IMR-90 (cell line): ENCODE measurements at regions not wholly inside any gene's neighbourhood (a gene's known extent, or its start where the extent isn't known, plus 50 kb on each side); places are given as distances from the start of the nearest gene placed in this dataset.

Experiments used
- ATAC-seq: fragments of 200-7000 bp; cut with Tn5 transposase; 2 replicates; pipeline ENCODE4 v1.9.1; 2020; ENCODE audit warnings: low read depth, mild to moderate bottlenecking, moderate library complexity
- BruUV-seq: library from RNA; stranded (reverse); fragments of 400-500 nt; replicated peaks from 2 replicates; lab custom pipeline; 2021; lab: Mats Ljungman, UMichigan
- CTCF ChIA-PET: fragments of 300-600 bp; formaldehyde crosslinking; extraction: SDS; loops from one replicate; lab custom pipeline; 2021; ENCODE audit warnings: antibody characterized with exemption; lab: Yijun Ruan, JAX
- POLR2A ChIA-PET: fragments of 300-600 bp; sonication (Branson Sonifier 250); formaldehyde crosslinking; loops from one replicate; lab custom pipeline; 2022; ENCODE audit warnings: antibody characterized with exemption; ENCODE audit not compliant: unreplicated experiment; lab: Charles Lee
- DNase-seq: peaks from one replicate; pipeline ENCODE4 v3.0.0; 2013
- H2AFZ ChIP-seq: replicated peaks from 2 replicates; pipeline ENCODE3; 2013; ENCODE audit warnings: low read length, mild to moderate bottlenecking; ENCODE audit not compliant: poor library complexity
- H2AK5ac ChIP-seq: 2 replicates; pipeline ENCODE4 v1.6.1; 2013; ENCODE audit warnings: low read depth, low read length, inconsistent platforms
- H2AK9ac ChIP-seq: replicated peaks from 2 replicates; pipeline ENCODE3; 2013; ENCODE audit warnings: mild to moderate bottlenecking, low read depth, low read length, moderate library complexity; ENCODE audit not compliant: poor library complexity
- H2BK120ac ChIP-seq: 2 replicates; pipeline ENCODE4 v1.6.1; 2013; ENCODE audit warnings: low read depth, low read length, inconsistent platforms
- H2BK15ac ChIP-seq: 3 replicates; pipeline ENCODE4 v1.6.1; 2013; ENCODE audit warnings: low read depth, low read length, inconsistent platforms
- H2BK20ac ChIP-seq: 2 replicates; pipeline ENCODE4 v1.6.1; 2013; ENCODE audit warnings: low read depth, mild to moderate bottlenecking, inconsistent platforms, low read length, moderate library complexity
- H2BK5ac ChIP-seq: 2 replicates; pipeline ENCODE4 v1.6.1; 2013; ENCODE audit warnings: mild to moderate bottlenecking, low read depth, low read length, inconsistent platforms; ENCODE audit not compliant: poor library complexity, severe bottlenecking
- H3K14ac ChIP-seq: replicated peaks from 2 replicates; pipeline ENCODE4 v1.6.1; 2013; ENCODE audit warnings: low read depth, low read length, inconsistent platforms
- H3K18ac ChIP-seq: 2 replicates; pipeline ENCODE4 v1.6.1; 2013; ENCODE audit warnings: low read depth, low read length, control low read depth
- H3K23ac ChIP-seq: 2 replicates; pipeline ENCODE4 v1.6.1; 2013; ENCODE audit warnings: low read depth, low read length, inconsistent platforms
- H3K27ac ChIP-seq: 2 replicates; pipeline ENCODE4 v1.5.1; 2013; ENCODE audit warnings: mild to moderate bottlenecking, control low read depth, low read length; ENCODE audit not compliant: insufficient read depth
- H3K27me3 ChIP-seq: 2 replicates; pipeline ENCODE4 v1.6.1; 2013; ENCODE audit warnings: low read length; ENCODE audit not compliant: control insufficient read depth, insufficient read depth
- H3K36me3 ChIP-seq: 2 replicates; pipeline ENCODE4 v1.6.1; 2013; ENCODE audit warnings: low read length, mixed read lengths; ENCODE audit not compliant: control insufficient read depth, insufficient read depth
- H3K4ac ChIP-seq: 2 replicates; pipeline ENCODE4 v1.6.1; 2013; ENCODE audit warnings: low read depth, low read length, inconsistent platforms
- H3K4me1 ChIP-seq: 2 replicates; pipeline ENCODE4 v1.6.1; 2013; ENCODE audit warnings: low read length, mixed read lengths; ENCODE audit not compliant: control insufficient read depth, insufficient read depth
- H3K4me2 ChIP-seq: 2 replicates; pipeline ENCODE4 v1.6.1; 2013; ENCODE audit warnings: low read depth, mild to moderate bottlenecking, control low read depth, low read length, moderate library complexity
- H3K4me3 ChIP-seq: 2 replicates; pipeline ENCODE4 v1.5.1; 2013; ENCODE audit warnings: low read depth, mild to moderate bottlenecking, control low read depth, low read length, moderate library complexity; ENCODE audit not compliant: insufficient read depth
- H3K56ac ChIP-seq: 2 replicates; pipeline ENCODE4 v1.6.1; 2013; ENCODE audit warnings: low read length, inconsistent platforms; ENCODE audit not compliant: insufficient read depth; ENCODE audit errors: extremely low read depth
- H3K79me1 ChIP-seq, 2 experiments: 2 replicates each; pipeline ENCODE4 v1.6.1; 2013; ENCODE audit warnings: low read length in 2 of 2, inconsistent platforms in 1 of 2, low read depth in 1 of 2
- H3K9ac ChIP-seq: 2 replicates; pipeline ENCODE4 v1.6.1; 2013; ENCODE audit warnings: low read depth, low read length, control low read depth
- H3K9me1 ChIP-seq: 2 replicates; pipeline ENCODE4 v1.6.1; 2013; ENCODE audit warnings: low read length, inconsistent platforms; ENCODE audit not compliant: insufficient read depth
- H3K9me3 ChIP-seq: 2 replicates; pipeline ENCODE4 v1.6.1; 2013; ENCODE audit warnings: low read length; ENCODE audit not compliant: control insufficient read depth, insufficient read depth
- H4K20me1 ChIP-seq: 2 replicates; pipeline ENCODE4 v1.6.1; 2013; ENCODE audit warnings: low read length, inconsistent platforms; ENCODE audit not compliant: insufficient read depth
- H4K5ac ChIP-seq: 2 replicates; pipeline ENCODE4 v1.6.1; 2013; ENCODE audit warnings: mild to moderate bottlenecking, low read depth, low read length, control low read depth
- H4K8ac ChIP-seq, 2 experiments: 2 replicates each; pipeline ENCODE4 v1.6.1; 2013; ENCODE audit warnings: low read depth in 2 of 2, low read length in 2 of 2, control low read depth in 1 of 2, inconsistent platforms in 1 of 2
- H4K91ac ChIP-seq: 2 replicates; pipeline ENCODE4 v1.6.1; 2013; ENCODE audit warnings: low read depth, low read length, inconsistent platforms; ENCODE audit not compliant: insufficient read depth
- BHLHE40 ChIP-seq: fragments of 150-350 bp; IDR thresholded peaks from 2 replicates; pipeline ENCODE4 v1.6.1; 2016; ENCODE audit warnings: mild to moderate bottlenecking, low read depth, low read length
- CEBPB ChIP-seq: IDR thresholded peaks from 2 replicates; pipeline ENCODE4 v1.6.1; 2012; ENCODE audit warnings: low read depth, low read length, improper control_type of control experiment
- CHD1 ChIP-seq: IDR thresholded peaks from 2 replicates; pipeline ENCODE4 v1.6.1; 2012; ENCODE audit warnings: low read depth, low read length, improper control_type of control experiment
- FOS ChIP-seq: fragments of 150-350 bp; IDR thresholded peaks from 2 replicates; pipeline ENCODE4 v1.6.1; 2016; ENCODE audit warnings: low read depth, low read length
- MAFK ChIP-seq: IDR thresholded peaks from 2 replicates; pipeline ENCODE4 v1.6.1; 2012; ENCODE audit warnings: low read depth, low read length, improper control_type of control experiment
- MAZ ChIP-seq: IDR thresholded peaks from 2 replicates; pipeline ENCODE4 v1.6.1; 2012; ENCODE audit warnings: low read depth, mild to moderate bottlenecking, low read length, improper control_type of control experiment, moderate library complexity, borderline replicate concordance
- MXI1 ChIP-seq: IDR thresholded peaks from 2 replicates; pipeline ENCODE4 v1.6.1; 2012; ENCODE audit warnings: low read depth, mild to moderate bottlenecking, low read length, moderate library complexity, borderline replicate concordance
- NFE2L2 ChIP-seq: fragments of 150-350 bp; IDR thresholded peaks from 2 replicates; pipeline ENCODE4 v1.6.1; 2016; ENCODE audit warnings: low read depth, mild to moderate bottlenecking, low read length
- POLR2A ChIP-seq: IDR thresholded peaks from 2 replicates; pipeline ENCODE4 v1.6.1; 2012; ENCODE audit warnings: mild to moderate bottlenecking, low read depth, low read length
- RAD21 ChIP-seq: IDR thresholded peaks from 2 replicates; pipeline ENCODE4 v1.6.1; 2012; ENCODE audit warnings: low read length, improper control_type of control experiment
- RCOR1 ChIP-seq: IDR thresholded peaks from 2 replicates; pipeline ENCODE4 v1.6.1; 2012; ENCODE audit warnings: mild to moderate bottlenecking, low read length, improper control_type of control experiment; ENCODE audit not compliant: insufficient replicate concordance
- RFX5 ChIP-seq: IDR thresholded peaks from 2 replicates; pipeline ENCODE4 v1.8.0; 2012; ENCODE audit warnings: low read depth, mild to moderate bottlenecking, low read length, moderate library complexity
- SMC3 ChIP-seq: fragments of 150-350 bp; IDR thresholded peaks from 2 replicates; pipeline ENCODE4 v1.6.1; 2016; ENCODE audit warnings: low read depth, mild to moderate bottlenecking, antibody characterized with exemption, low read length, moderate library complexity
- WGBS, 2 experiments: methylation state at CpG; one replicate each; pipeline versions ENCODE4 v1.1.5 to v1.1.7; 2013; ENCODE audit warnings: missing lambda C conversion rate in 2 of 2; ENCODE audit not compliant: insufficient read length in 1 of 2; ENCODE audit errors: extremely low coverage in 2 of 2; 5-methylcytosine and 5-hydroxymethylcytosine counted together
- dilution Hi-C: fragments of 300-500 bp; cut with HindIII; formaldehyde crosslinking; loops from one replicate; pipeline ENCODE4 v1.14.3; 2018; ENCODE audit warnings: low sequenced_read_pairs; ENCODE audit not compliant: unreplicated experiment
- in situ Hi-C: fragments of 300-500 bp; cut with MboI; formaldehyde crosslinking; loops from 3 replicates; pipeline ENCODE4 v1.14.3; 2019; ENCODE audit warnings: low sequenced_read_pairs, inconsistent platforms, mixed read lengths
- intact Hi-C: fragments of 100-400 bp; cut with micrococcal nuclease; formaldehyde crosslinking; loops from 2 replicates; pipeline ENCODE4 v1.10.0; 2022
- TF ChIP-seq, protein P1 (sequence below): conservative IDR thresholded peaks from 2 replicates; pipeline ENCODE4 v1.5.1; 2012; ENCODE audit warnings: mild to moderate bottlenecking, low read depth, low read length, improper control_type of control experiment
- TF ChIP-seq, protein P2 (sequence below): fragments of 150-350 bp; IDR thresholded peaks from 2 replicates; pipeline ENCODE4 v1.6.1; 2017; ENCODE audit warnings: mild to moderate bottlenecking, antibody characterized with exemption, low read length, low read depth
- TF ChIP-seq, protein P3 (sequence below): fragments of 150-350 bp; IDR thresholded peaks from 2 replicates; pipeline ENCODE4 v1.6.1; 2016; ENCODE audit warnings: low read depth, mild to moderate bottlenecking, low read length, moderate library complexity, borderline replicate concordance

GRCh38 chr2:48129293-48129950, 185.1 kb upstream of the FOXN2 start:
- H3K79me1 ChIP-seq: no peaks in the 10 kb centered on the region
- no peak overlapping the region for H3K27ac ChIP-seq
- no peak overlapping the region for H2BK15ac ChIP-seq
- TF ChIP-seq MXI1 (no peak), SMC3 (no peak), RAD21 (no peak), FOS (no peak), BHLHE40 (no peak), CHD1 (no peak), NFE2L2 (no peak), RFX5 (no peak), CEBPB (no peak), MAFK (no peak), POLR2A (no peak), MAZ (no peak), RCOR1 (no peak)
- TF ChIP-seq, protein P1, sequence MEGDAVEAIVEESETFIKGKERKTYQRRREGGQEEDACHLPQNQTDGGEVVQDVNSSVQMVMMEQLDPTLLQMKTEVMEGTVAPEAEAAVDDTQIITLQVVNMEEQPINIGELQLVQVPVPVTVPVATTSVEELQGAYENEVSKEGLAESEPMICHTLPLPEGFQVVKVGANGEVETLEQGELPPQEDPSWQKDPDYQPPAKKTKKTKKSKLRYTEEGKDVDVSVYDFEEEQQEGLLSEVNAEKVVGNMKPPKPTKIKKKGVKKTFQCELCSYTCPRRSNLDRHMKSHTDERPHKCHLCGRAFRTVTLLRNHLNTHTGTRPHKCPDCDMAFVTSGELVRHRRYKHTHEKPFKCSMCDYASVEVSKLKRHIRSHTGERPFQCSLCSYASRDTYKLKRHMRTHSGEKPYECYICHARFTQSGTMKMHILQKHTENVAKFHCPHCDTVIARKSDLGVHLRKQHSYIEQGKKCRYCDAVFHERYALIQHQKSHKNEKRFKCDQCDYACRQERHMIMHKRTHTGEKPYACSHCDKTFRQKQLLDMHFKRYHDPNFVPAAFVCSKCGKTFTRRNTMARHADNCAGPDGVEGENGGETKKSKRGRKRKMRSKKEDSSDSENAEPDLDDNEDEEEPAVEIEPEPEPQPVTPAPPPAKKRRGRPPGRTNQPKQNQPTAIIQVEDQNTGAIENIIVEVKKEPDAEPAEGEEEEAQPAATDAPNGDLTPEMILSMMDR: no peak
- TF ChIP-seq, protein P2, sequence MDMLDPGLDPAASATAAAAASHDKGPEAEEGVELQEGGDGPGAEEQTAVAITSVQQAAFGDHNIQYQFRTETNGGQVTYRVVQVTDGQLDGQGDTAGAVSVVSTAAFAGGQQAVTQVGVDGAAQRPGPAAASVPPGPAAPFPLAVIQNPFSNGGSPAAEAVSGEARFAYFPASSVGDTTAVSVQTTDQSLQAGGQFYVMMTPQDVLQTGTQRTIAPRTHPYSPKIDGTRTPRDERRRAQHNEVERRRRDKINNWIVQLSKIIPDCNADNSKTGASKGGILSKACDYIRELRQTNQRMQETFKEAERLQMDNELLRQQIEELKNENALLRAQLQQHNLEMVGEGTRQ: no peak
- TF ChIP-seq, protein P3, sequence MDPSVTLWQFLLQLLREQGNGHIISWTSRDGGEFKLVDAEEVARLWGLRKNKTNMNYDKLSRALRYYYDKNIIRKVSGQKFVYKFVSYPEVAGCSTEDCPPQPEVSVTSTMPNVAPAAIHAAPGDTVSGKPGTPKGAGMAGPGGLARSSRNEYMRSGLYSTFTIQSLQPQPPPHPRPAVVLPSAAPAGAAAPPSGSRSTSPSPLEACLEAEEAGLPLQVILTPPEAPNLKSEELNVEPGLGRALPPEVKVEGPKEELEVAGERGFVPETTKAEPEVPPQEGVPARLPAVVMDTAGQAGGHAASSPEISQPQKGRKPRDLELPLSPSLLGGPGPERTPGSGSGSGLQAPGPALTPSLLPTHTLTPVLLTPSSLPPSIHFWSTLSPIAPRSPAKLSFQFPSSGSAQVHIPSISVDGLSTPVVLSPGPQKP: no peak
- ATAC-seq (no peak), DNase-seq (no peak)
- POLR2A ChIA-PET: no interaction called here
- in situ Hi-C loops (no loop called here), intact Hi-C loops (no loop called here), dilution Hi-C loops (no loop called here)
- no CpG with 5 or more reads among the region's 1 CpG for WGBS, 2 experiments
- no peaks in the 10 kb centered on the region for H3K4me1 ChIP-seq
- H4K8ac ChIP-seq: no peak overlapping the region
- no TSS peak for BruUV-seq
- H3K4me3 ChIP-seq: no peak overlapping the region
- no peak overlapping the region for H3K18ac ChIP-seq
- no peaks in the 10 kb centered on the region for H4K20me1 ChIP-seq
- H3K27me3 ChIP-seq: no peaks in the 10 kb centered on the region
- no peaks in the 10 kb centered on the region for H3K36me3 ChIP-seq
- no peaks in the 10 kb centered on the region for H3K9me3 ChIP-seq
- no peak overlapping the region for H3K14ac ChIP-seq
- H2AK9ac ChIP-seq: no peak overlapping the region
- CTCF ChIA-PET: no interaction called here
- no peak overlapping the region for H2AK5ac ChIP-seq
- H3K9me1 ChIP-seq: no peaks in the 10 kb centered on the region; the same call in 1 of the 2 replicates
- H2BK20ac ChIP-seq: no peak overlapping the region
- H2AFZ ChIP-seq: no peak overlapping the region
- peak overlapping the region; percentile 67; the same call in 1 of the 2 replicates for H3K23ac ChIP-seq
- H4K5ac ChIP-seq: no peak overlapping the region
- no peak overlapping the region for H3K4ac ChIP-seq
- no peak overlapping the region for H3K9ac ChIP-seq
- no peak overlapping the region for H3K4me2 ChIP-seq
- H3K56ac ChIP-seq: no peak overlapping the region
- H2BK120ac ChIP-seq: no peak overlapping the region
- H4K91ac ChIP-seq: no peak overlapping the region
- H2BK5ac ChIP-seq: no peak overlapping the region
